HEK293T (cell line): ENCODE measurements at regions not wholly inside any gene's neighbourhood (a gene's known extent, or its start where the extent isn't known, plus 50 kb on each side); places are given as distances from the start of the nearest gene placed in this dataset.
"Not testable (repeated sequence)": the region's sequence is repeated elsewhere in the genome, so short reads cannot be mapped to it uniquely, and the experiment has no call there.

ENCODE experiments used
- CTCF ChIA-PET: fragments of 350-600 bp; formaldehyde crosslinking; extraction: SDS; loops from one replicate; lab custom pipeline; 2021; ENCODE audit warnings: antibody characterized with exemption, inconsistent platforms; lab: Yijun Ruan, JAX
- POLR2A ChIA-PET: fragments of 350-600 bp; formaldehyde crosslinking; extraction: SDS; loops from one replicate; lab custom pipeline; 2020; ENCODE audit warnings: antibody characterized with exemption, inconsistent platforms; lab: Yijun Ruan, JAX
- DNase-seq: peaks from one replicate; pipeline ENCODE4 v3.0.0; 2012; ENCODE audit warnings: mixed read lengths; ENCODE audit errors: extremely low spot score
- TF ChIP-seq, protein P1 (sequence below): fragments of 450-650 bp; IDR thresholded peaks from 2 replicates; pipeline ENCODE4 v1.6.1; 2016

- DNase-seq, CTCF ChIA-PET, POLR2A ChIA-PET: not testable (repeated sequence)
Measured at GRCh38 chr22:21150863-21151262, 105.1 kb downstream of the LRRC74B start.

- DNase-seq, CTCF ChIA-PET: not testable (repeated sequence)
Measured at GRCh38 chr22:21187841-21188240, 142.1 kb downstream of the LRRC74B start.

GRCh38 chr22:21212054-21212453 lies 166.3 kb downstream of the LRRC74B start:
- DNase-seq, CTCF ChIA-PET, POLR2A ChIA-PET: not testable (repeated sequence)
- TF ChIP-seq, protein P1, sequence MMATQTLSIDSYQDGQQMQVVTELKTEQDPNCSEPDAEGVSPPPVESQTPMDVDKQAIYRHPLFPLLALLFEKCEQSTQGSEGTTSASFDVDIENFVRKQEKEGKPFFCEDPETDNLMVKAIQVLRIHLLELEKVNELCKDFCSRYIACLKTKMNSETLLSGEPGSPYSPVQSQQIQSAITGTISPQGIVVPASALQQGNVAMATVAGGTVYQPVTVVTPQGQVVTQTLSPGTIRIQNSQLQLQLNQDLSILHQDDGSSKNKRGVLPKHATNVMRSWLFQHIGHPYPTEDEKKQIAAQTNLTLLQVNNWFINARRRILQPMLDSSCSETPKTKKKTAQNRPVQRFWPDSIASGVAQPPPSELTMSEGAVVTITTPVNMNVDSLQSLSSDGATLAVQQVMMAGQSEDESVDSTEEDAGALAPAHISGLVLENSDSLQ = peak; percentile 31

More at GRCh38 chr22:21187841-21188240, 142.1 kb downstream of the LRRC74B start:
- POLR2A ChIA-PET = not testable (repeated sequence)

GRCh38 chr22:21215973-21216731 lies 167.4 kb upstream of the RIMBP3B start:
- CTCF ChIA-PET, DNase-seq, POLR2A ChIA-PET: not testable (repeated sequence)

DNA sequence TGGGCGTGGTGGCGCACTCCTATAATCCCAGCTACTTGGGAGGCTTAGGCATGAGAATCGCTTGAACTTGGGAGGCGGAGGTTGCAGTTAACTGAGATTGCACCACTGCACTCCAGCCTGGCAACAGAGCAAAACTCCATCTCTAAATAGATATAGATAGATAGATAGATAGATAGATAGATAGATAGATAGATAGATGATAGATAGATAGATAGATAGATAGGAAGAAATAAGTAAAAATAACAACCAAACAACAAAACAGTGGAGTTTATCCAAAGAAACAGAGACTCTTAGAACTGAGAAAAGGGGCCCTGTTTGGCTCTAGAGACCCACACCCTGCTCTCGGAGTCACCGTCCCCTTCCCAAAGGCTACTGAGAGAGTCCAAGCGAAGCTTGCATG lies 158.7 kb upstream of the RIMBP3B start:
- DNase-seq, POLR2A ChIA-PET, CTCF ChIA-PET: not testable (repeated sequence)

- DNase-seq, POLR2A ChIA-PET, CTCF ChIA-PET: not testable (repeated sequence)
Measured at GRCh38 chr22:21226901-21227693, 156.5 kb upstream of the RIMBP3B start.

DNA sequence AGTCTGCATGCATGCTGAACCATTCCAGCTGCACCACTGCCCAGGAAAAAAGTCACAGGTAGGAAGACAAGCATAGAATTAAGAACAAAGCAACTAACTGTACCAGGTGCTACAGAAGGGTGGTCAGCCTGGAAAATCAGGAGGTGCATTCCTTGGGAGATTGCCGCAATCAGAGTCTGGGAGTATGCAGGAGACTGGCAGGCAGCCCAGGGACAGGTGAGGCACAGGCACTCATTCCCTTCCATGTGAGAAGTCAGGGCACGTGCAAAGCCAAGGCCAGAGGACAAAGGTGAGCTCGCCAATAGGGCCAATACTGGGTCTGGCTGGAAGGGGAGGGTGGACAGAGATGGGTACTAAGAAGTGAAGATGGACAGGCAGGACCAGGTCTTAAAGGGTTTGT lies 132.1 kb upstream of the RIMBP3B start:
- POLR2A ChIA-PET, DNase-seq, CTCF ChIA-PET: not testable (repeated sequence)

GRCh38 chr22:21282646-21283045 lies 100.9 kb upstream of the RIMBP3B start:
- POLR2A ChIA-PET, DNase-seq: not testable (repeated sequence)

DNA sequence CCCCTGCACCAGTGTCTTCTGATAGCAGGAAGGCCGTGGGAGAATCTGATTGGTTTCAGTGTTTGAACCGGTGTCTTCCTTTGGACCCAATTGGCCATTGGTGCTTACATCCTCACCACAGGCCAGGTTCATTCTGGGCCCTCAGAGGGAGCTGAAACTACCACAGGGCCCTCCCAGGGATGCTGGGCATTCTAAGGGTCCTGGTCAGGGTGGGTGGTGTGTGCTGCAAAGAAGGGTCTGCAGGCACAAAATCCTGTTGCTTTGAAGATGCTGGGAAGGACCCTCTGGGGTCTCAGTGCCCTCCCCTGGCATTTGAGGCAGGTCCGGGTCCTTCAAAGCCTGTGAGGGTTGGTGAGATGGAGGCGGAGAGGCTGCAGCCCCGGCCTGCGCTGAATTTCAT lies 89.8 kb upstream of the RIMBP3B start:
- CTCF ChIA-PET, POLR2A ChIA-PET, DNase-seq: not testable (repeated sequence)

More at GRCh38 chr22:21282646-21283045, 100.9 kb upstream of the RIMBP3B start:
- CTCF ChIA-PET = not testable (repeated sequence)

DNA sequence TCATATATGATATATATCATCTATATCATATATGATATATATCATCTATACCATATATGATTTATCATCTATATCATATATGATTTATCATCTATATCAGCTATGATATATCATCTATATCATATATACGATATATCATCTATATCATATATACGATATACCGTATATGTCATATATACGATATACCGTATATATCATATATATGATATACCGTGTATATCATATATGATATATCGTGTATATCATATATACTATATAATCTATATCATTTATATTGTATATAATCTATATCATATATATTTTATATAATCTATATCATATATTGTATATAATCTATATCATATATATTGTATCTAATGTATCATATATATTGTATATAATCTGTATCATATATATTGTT lies 55.9 kb upstream of the RIMBP3B start:
- POLR2A ChIA-PET, CTCF ChIA-PET, DNase-seq: not testable (repeated sequence)
